ENCODE measurements at regions not wholly inside any gene's neighbourhood (a gene's known extent, or its start where the extent isn't known, plus 50 kb on each side); places are given as distances from the start of the nearest gene placed in this dataset.
"Not testable (repeated sequence)": the region's sequence is repeated elsewhere in the genome, so short reads cannot be mapped to it uniquely, and the experiment has no call there.

DNA sequence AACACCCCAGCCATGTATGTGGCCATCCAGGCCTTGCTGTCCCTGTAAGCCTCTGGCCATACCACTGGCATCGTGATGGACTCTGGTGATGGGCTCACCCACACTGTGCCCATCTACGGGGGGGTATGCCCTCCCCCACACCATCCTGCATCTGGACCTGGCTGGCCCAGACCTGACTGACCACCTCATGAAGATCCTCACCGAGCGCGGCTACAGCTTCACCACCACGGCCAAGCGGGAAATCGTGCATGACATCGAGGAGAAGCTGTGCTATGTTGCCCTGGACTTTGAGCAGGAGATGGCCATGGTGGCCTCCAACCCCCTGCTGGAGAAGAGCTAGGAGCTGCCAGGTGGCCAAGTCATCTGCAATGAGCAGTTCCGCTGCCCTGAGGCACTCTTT, 80.4 kb upstream of the ZCCHC2 start:
- no peak for DNase-seq

DNA sequence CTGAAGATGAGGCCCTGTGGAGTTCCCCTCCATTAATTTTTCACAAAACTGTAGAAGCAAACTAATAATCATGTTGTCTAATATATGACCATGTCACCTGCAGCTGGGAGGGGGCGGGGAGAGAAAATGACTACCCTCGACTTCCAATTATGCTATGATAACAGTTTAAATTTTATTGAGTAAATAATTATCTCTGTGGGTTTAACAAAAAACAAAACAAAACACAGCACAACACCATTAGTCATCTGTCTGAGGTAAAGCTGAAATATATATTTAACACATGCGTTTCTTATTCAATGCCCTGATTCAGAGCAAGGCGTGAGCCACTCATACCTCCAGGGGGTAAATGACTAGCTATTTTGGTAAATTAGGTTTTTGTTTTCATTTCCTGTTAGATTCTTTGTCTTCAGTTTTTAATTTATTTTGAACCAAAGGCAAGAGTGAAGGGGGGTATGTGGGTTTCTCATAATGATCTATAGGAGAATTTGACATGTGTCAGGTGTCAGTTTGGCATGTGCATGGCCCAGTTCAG, 77.4 kb upstream of the ZCCHC2 start:
- DNase-seq = no peak

DNA sequence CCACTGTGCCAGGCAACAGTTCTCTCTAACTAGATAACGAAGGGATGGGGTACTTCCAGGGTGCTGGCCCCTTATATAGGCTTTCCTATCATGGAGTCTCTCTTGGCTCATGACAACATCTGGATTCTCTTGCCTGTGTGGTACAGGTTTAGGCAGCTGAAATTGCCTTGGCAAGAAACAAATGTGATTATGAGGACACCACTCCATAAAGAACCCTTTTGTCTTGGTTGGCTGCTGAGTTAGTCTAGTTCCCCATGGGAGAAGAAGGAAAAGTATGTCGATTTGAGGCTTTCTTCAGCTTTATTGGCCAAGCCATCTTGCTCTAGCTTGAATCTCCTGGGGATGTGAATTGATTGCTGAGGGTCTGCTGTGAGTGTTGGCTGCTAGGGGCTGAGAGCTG, 76.3 kb upstream of the ZCCHC2 start:
- no peak for DNase-seq

DNA sequence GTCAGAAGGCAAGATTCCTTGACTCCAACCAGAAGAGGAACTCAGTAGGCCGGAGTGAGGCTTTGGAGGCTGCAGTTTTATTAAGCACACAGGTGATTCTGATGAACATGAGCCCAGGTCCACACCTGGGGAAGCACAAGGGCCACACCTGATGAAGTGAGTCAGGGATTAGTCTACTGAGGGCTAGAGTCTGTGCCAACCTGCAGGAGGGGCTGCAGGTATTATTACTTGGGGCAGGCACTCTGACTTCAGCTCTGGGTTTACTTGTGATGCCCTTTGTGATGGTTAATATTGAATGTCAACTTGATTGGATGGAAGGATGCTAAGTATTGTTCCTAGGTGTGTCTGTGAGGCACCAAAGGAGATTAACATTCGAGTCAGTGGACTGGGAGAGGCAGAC, 75.2 kb upstream of the ZCCHC2 start:
- DNase-seq = no peak

DNA sequence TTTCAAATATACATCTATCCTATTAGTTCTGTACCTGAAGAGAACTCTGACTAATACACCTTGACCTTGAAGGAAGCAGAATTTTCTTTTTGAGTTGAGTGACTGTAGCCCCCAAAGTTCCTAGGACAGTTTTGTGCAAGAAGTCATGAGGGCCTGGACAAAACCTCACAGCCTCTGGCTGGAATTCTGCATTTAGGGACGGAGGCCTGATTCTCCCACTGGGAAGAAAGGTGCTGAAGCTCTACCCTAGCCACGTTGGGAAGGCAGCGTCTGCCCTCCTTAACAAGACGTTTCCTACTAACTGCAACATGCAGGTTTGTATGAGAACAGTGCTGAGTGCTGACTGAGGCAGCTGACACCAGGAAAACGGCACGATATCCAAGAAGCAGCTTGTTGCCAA, 74.4 kb upstream of the ZCCHC2 start:
- DNase-seq = no peak

DNA sequence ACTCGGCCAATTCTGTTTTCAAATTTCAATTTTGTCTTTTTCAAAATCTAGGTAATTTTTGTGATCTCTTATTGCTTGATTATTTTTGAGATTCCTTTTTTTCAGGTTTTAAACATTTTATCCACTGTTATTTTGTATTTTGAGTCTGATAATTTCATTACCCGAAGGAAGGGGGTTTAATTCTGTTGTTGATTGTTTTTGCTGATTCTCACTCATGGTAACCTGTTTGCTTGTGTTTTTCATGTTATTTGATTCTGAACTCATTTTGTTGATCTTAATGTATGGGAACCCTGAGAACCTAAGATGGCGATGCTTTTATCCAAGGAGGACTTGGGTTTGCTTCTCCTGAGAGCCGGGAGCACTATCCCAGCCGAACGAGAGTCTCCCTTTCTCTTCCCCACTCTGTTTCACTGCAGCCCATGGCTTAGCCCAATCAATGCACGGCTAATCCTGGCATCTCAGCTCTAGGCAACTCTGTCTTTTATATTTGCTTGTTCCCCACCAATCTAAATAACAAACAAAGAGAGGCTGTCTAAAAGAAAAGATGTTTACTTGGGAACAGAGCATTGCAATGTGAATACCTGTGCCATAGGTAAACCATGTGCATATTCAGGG, 73.2 kb upstream of the ZCCHC2 start:
- DNase-seq = no peak

DNA sequence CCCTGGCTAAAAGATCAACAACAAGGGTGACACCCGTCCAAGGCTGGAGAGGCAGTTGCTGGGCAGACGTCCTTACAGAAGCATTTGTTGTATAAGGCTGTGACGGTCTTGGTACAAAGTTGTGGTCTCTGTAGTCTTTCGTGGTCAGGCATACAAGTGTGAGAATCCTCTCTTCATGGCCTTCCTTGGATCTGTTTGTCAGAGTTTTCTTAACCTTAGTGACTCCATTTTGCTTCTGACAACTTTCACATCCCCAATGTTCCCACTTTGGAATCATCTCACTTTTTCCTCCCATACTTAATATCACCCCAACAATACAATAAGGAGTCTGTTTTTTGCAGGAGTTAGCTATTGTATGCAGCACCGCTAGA, 72.7 kb upstream of the ZCCHC2 start:
- no peak for DNase-seq

DNA sequence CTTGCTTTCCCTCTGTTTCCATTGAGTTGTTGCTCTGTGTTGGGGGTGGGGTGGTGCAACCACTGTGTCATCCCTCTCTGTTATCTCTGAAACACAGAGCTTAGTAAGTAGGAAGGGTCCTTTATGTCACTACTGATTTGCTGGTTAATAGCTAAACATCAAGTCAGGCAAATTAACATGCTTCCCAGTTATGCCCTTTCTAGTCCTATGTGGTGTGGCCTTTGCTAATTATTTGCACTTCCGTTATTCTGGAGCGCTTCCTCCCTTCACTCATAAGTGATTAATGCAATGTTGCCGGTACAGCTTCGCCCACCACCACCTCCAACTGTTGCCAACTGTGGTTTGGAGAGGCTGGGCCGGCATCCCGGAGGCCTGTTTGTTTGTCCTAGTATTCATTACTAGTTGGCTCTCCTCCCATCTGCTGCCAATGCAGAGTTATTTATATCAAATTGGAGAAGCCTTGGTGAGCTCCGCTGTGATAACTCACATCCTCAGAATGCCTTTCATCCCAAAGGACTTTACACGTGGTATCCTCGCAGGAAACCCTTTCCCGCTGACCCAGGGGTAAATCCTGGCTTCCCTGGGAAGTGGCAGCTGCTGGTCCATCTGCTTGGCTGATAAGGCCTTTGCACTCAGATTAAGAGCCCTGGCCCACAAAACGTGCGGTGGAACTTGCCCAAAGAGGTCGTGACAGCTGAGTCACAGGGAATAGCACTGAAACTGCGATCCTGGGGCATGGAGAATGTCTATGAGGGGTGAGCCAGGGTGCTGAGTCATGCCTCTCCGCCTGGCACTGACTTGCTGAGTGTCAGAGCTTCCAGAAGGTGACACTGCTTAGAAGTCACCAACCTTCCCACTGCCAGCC, 72.0 kb upstream of the ZCCHC2 start:
- DNase-seq = peak in 1 of 2 donors; percentile 46

DNA sequence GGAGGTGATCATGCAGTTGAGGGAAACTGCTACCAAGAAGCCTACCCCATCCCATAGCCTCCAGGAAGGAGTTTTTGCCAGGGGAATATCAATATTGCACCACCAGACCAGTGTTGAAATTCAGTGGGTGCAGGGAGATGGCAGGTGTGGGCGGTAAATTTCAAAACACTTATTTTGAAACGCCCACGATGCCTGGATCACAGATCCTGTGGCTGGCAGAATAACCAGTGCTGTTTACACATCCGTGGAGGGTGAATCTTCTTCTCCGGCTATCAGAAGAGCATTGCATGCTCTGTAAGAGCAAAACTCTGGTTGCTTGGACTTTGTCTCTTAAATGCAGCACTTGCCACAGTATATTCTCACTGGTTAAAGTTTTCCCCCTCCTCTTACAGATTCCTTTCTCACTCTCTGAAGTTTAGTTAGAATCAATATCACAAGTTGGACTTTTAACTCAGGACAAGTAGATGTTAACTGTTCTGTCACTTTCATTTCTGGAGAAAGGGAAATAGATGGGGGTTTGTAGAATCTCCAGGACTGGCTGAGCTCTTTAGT, 70.5 kb upstream of the ZCCHC2 start:
- DNase-seq = no peak

DNA sequence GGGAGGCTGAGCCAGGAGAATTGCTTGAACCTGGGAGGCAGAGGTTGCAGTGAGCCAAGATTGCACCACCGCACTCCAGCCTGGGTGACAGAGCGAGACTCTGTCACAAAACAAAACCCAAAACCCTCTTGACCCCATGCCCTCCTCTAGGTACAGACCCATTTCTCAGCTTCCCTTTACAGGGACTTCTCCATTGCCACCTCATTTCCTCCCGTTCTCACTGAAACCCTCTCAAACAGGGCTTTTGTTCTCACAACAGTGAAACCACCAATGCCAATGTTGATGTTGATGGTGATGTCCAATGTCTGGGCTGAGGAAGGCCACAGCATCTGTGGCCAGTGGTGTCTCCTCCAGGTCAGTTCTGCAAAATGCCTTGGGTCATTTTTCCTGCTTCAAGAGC, 69.0 kb upstream of the ZCCHC2 start:
- no peak for DNase-seq

DNA sequence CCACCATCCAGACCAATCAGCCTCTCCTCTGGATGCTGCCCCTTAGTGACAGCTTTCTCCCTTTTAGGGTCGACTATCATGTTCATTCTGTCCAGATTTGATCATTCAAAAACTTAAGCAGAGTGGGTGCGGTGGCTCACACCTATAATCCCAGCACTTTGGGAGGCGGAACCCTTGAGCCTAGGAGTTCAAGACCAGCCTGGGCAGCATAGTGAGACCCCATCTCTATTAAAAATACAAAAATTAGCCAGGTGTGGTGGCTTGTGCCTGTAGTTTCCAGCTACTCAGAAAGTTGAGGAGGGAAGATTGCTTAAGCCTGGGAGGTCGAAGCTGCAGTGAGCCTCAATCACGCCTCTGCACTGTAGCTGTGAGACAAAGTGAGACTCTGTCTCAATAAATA, 68.3 kb upstream of the ZCCHC2 start:
- DNase-seq = no peak

DNA sequence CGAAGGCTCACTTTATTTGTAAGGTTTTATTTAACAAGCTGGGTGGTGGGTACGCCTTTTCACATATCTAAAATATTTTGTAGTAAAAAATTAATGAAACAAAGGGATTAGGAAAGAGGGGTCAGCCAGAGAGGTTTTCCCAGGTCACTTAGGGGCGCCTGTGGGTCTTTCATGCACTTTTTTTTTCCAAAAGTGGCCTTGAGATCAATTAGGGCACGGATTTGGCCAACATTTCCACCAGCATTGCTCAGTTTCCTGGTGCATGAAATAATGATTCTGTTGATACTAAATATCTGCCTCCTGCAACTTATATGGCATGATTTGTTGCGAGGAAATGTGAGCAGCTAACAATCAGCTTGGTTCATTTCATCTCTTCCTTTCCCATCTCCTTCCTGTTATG, 67.6 kb upstream of the ZCCHC2 start:
- no peak for DNase-seq

DNA sequence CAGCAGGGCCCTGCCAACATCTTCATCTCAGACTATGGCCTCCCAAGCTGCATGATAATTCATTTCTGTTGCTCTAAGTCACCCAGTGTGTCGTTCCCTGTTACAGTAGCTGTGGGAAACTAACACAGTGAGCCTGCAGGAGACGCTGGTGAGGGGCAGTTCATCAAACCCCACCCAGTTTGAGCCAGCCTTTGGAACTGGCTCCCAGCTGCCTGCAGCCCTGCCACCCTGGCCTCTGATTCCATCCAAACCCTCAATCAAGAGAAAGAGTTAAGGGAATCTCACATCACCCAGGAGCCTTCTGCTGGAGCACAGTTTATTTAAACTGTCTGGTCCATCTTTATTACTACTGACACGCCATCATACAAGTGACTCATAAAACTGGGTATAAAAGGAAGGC, 64.9 kb upstream of the ZCCHC2 start:
- DNase-seq = no peak

DNA sequence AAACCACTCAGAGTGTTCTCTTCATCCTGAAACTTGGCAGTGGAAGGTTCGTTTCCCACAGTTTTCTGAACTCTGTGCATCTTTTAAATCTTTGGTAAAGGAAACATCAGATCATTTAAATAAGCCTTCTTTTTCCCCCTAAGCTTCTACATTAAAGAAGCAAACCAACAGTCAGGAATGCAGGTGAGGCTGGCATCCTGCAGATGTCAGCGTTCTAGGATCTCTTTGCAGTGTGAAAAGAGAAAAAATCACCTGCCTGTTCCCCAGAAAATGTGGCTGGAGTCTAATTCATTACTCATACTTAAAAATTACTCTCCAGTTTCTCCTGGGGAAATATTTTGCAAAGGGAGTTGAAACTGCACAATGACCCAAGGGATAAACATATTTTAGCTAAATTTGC, 64.5 kb upstream of the ZCCHC2 start:
- DNase-seq = no peak

DNA sequence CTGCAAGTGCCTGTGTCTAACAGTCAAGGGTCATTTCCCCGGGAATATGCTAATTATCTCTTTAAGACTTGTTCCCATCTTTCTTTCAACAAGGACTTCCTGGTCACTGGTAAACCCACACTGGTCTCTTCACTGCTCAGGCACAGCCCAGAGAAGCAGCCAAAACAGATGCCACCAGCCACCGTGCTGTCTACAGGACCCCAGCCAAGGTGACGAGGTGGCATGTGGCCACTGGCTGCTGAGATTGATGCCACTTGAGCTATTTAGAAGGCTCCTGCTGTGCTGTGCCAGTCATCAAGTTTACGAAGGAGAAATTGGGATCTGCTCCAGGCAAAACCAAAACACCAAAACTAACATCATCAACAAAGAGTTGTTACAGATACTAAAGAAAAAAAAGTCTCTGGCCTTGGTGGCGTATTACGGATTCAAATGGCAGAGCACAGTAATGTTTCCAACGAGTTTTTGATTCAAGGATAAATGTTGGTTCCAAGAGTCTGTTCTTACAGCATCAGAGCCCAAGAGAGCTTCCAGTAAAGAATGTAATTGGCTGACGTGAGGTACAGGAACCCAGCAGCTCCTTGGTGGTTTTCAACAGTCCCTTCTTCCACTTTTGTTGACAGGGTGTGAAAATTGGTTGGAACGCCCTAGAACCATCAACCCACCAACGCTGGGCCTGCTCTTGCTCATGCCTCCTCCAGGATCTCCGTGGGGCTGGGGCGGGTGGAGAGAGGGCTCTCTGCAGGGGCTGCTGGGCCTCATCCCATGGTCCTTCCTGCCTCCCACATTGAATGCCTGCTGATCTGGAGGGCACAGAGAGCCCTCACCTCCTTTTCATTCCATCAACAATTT, 63.7 kb upstream of the ZCCHC2 start:
- DNase-seq = no peak

DNA sequence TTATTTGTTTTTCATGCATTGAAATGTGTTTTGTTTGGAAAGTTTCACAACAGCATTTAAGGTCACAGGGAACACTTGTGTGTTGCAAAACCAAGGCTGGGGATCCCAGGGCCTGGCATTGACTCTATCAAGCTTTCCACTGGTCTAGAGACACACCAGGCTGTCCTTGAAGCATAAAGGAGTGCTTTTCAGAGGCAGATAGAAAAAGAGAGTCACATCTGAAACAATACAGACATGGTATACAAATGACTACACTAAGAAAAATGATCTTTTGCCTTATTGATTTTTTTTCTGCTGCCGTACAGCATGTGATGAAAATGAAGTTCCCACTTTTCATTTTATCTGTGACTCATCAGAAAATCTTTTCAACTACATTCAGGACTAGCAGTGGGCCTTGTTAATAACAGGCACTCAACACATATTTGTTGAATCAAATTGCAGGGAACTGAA, 61.9 kb upstream of the ZCCHC2 start:
- no peak for DNase-seq

DNA sequence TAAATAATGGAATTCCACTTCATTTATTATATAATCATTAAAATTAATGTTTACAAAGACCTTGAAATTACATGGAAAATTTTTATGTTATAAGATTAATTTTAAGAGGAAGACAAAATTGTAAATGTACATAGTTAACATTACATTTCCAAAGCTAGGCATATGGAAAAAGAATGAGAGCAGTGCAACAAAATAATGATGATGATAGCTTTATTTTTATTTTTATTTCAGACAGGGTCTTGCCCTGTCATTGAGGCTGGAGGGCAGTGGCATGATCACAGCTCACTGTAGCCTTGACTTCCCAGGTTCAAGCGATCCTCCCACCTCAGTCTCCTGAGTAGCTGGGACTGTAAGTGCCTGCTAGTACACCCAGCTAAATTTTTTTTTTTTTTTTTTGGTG, 61.2 kb upstream of the ZCCHC2 start:
- DNase-seq = no peak

DNA sequence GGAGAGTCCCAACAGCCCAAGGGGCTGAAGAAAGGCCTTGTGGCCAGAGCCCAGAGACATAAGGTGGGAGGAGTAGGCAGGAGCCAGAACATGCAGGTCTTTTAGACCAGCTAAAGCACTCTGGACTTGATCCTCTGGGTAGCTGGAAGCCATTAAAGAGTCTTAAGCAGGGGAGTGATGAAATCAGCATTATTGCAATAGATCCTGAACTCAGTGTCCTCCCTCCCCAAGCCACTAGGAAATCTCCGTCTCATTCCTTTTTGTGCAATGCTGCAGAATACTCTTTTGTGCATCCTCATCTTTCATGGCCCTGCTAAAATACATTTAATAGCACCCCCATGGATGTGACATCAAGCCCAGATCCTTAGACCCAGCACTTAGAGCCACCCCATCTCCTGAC, 58.6 kb upstream of the ZCCHC2 start:
- no peak for DNase-seq

DNA sequence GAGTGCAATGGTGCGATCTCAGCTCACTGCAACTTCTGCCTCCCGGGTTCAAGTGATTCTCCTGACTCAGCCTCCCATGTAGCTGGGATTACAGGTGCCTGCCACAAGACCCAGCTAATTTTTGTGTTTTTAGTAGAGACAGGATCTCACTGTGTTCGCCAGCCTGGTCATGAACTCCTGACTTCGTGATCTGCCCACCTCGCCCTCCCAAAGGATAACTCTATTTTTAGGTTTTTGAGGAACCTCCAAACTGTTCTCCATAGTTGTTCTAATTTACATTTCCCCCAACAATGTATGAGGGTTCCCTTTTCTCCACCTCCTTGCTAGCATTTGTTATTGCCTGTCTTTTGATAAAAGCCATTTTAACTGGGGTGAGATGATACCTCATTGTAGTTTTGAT, 53.7 kb upstream of the ZCCHC2 start:
- DNase-seq = not testable (repeated sequence)
